PC-9 (cell line): ENCODE measurements at regions not wholly inside any gene's neighbourhood (a gene's known extent, or its start where the extent isn't known, plus 50 kb on each side); places are given as distances from the start of the nearest gene placed in this dataset.
"Not testable (repeated sequence)": the region's sequence is repeated elsewhere in the genome, so short reads cannot be mapped to it uniquely, and the experiment has no call there.

Experiments
- BruUV-seq: library from RNA; stranded (reverse); fragments of 400-500 nt; replicated peaks from 2 replicates; lab custom pipeline; 2021; lab: Mats Ljungman, UMichigan
- CTCF ChIA-PET: fragments of 300-600 bp; sonication (Branson Sonifier 250); formaldehyde crosslinking; loops from one replicate; lab custom pipeline; 2022; ENCODE audit warnings: antibody characterized with exemption; lab: Charles Lee
- POLR2A ChIA-PET: fragments of 300-600 bp; sonication (Branson Sonifier 250); formaldehyde crosslinking; loops from one replicate; lab custom pipeline; 2022; ENCODE audit warnings: antibody characterized with exemption; ENCODE audit not compliant: unreplicated experiment; lab: Charles Lee
- DNase-seq, 2 experiments: peaks; one replicate each; pipeline versions ENCODE4 v3.0.0 to v3.0.0-alpha.2; 2015 to 2022; ENCODE audit warnings: mixed read lengths in 1 of 2
- H2AFZ ChIP-seq: fragments of 200-600 bp; sonication (generic); 2 replicates; pipeline ENCODE4 v1.8.1; 2017; ENCODE audit warnings: antibody characterized with exemption
- H3F3A ChIP-seq: fragments of 200-600 bp; sonication (generic); 2 replicates; pipeline ENCODE4 v1.8.1; 2017; ENCODE audit warnings: antibody characterized with exemption, mild to moderate bottlenecking, low read depth; ENCODE audit not compliant: insufficient read depth
- H3K27ac ChIP-seq: fragments of 200-600 bp; sonication (generic); 2 replicates; pipeline ENCODE4 v1.6.1; 2016; ENCODE audit warnings: mixed run types
- H3K27me3 ChIP-seq: fragments of 200-600 bp; sonication (generic); 2 replicates; pipeline ENCODE4 v1.6.1; 2016; ENCODE audit warnings: low read depth, mixed run types; ENCODE audit not compliant: insufficient read depth
- H3K36me3 ChIP-seq: fragments of 200-600 bp; sonication (generic); 2 replicates; pipeline ENCODE4 v1.6.1; 2016; ENCODE audit warnings: low read depth, mixed run types
- H3K4me1 ChIP-seq: fragments of 200-600 bp; sonication (generic); replicated peaks from 2 replicates; pipeline ENCODE4 v1.6.1; 2016; ENCODE audit warnings: mixed run types; ENCODE audit not compliant: insufficient read depth
- H3K4me2 ChIP-seq: fragments of 200-600 bp; sonication (generic); 2 replicates; pipeline ENCODE4 v1.6.1; 2017; ENCODE audit warnings: mixed run types
- H3K4me3 ChIP-seq: fragments of 200-600 bp; sonication (generic); 2 replicates; pipeline ENCODE4 v1.6.1; 2016; ENCODE audit warnings: mixed run types
- H3K79me2 ChIP-seq: fragments of 200-600 bp; sonication (generic); 2 replicates; pipeline ENCODE4 v1.6.1; 2017; ENCODE audit warnings: low read depth, mixed run types
- H3K9me2 ChIP-seq: fragments of 200-600 bp; sonication (generic); 2 replicates; pipeline ENCODE4 v1.8.1; 2017; ENCODE audit warnings: mild to moderate bottlenecking; ENCODE audit not compliant: insufficient read depth
- H3K9me3 ChIP-seq: fragments of 200-600 bp; sonication (generic); 2 replicates; pipeline ENCODE4 v1.8.1; 2016; ENCODE audit warnings: low read depth; ENCODE audit not compliant: insufficient read depth
- H4K20me1 ChIP-seq: fragments of 200-600 bp; sonication (generic); 2 replicates; pipeline ENCODE4 v1.8.1; 2017; ENCODE audit not compliant: insufficient read depth
- EZH2 ChIP-seq: fragments of 200-600 bp; sonication (generic); IDR thresholded peaks from 2 replicates; pipeline ENCODE4 v1.8.0; 2017; ENCODE audit warnings: antibody characterized with exemption, low read depth
- intact Hi-C: fragments of 100-400 bp; cut with micrococcal nuclease; formaldehyde crosslinking; loops from one replicate; pipeline ENCODE4 v1.10.0; 2022; ENCODE audit not compliant: unreplicated experiment
- TF ChIP-seq, protein P1 (sequence below): fragments of 200-600 bp; sonication (generic); conservative IDR thresholded peaks from 2 replicates; pipeline ENCODE4 v1.6.1; 2017; ENCODE audit warnings: mixed run types, antibody characterized with exemption, mild to moderate bottlenecking, moderate library complexity

GRCh38 chr2:105669384-105669891 lies 75.3 kb upstream of the NCK2 start:
- no peaks in the 10 kb centered on the region for H3K9me2 ChIP-seq
- POLR2A ChIA-PET: no interaction called here
- H3K27ac ChIP-seq: no peak overlapping the region
- no peaks in the 10 kb centered on the region for H3K36me3 ChIP-seq
- 0 out of 2 replicates have a peak, but pooled peaks cover 8% of the 10 kb centered on the region for H3K9me3 ChIP-seq
- no peak overlapping the region for H3K4me2 ChIP-seq
- no peaks in the 10 kb centered on the region for H3K4me1 ChIP-seq
- no peak for DNase-seq
- peaks cover 51% of the 10 kb centered on the region for H3K27me3 ChIP-seq
- TF ChIP-seq, protein P1, sequence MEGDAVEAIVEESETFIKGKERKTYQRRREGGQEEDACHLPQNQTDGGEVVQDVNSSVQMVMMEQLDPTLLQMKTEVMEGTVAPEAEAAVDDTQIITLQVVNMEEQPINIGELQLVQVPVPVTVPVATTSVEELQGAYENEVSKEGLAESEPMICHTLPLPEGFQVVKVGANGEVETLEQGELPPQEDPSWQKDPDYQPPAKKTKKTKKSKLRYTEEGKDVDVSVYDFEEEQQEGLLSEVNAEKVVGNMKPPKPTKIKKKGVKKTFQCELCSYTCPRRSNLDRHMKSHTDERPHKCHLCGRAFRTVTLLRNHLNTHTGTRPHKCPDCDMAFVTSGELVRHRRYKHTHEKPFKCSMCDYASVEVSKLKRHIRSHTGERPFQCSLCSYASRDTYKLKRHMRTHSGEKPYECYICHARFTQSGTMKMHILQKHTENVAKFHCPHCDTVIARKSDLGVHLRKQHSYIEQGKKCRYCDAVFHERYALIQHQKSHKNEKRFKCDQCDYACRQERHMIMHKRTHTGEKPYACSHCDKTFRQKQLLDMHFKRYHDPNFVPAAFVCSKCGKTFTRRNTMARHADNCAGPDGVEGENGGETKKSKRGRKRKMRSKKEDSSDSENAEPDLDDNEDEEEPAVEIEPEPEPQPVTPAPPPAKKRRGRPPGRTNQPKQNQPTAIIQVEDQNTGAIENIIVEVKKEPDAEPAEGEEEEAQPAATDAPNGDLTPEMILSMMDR: no peak
- BruUV-seq: no TSS peak
- no peaks in the 10 kb centered on the region for H3K79me2 ChIP-seq
- intact Hi-C loops: no loop called here
- no peak overlapping the region for H3K4me3 ChIP-seq
- H4K20me1 ChIP-seq: no peaks in the 10 kb centered on the region
- CTCF ChIA-PET: no interaction called here
- no peaks in the 10 kb centered on the region for H3F3A ChIP-seq
- no peak overlapping the region for H2AFZ ChIP-seq

GRCh38 chr2:105665480-105665879 lies 79.2 kb upstream of the NCK2 start:
- no peaks in the 10 kb centered on the region; the same call in 1 of the 2 replicates for H3K9me2 ChIP-seq
- H3K27ac ChIP-seq: no peak overlapping the region
- H3K79me2 ChIP-seq: no peaks in the 10 kb centered on the region
- no peaks in the 10 kb centered on the region for H3F3A ChIP-seq
- no peaks in the 10 kb centered on the region for H3K36me3 ChIP-seq
- DNase-seq: no peak
- CTCF ChIA-PET: no interaction called here
- POLR2A ChIA-PET: no interaction called here
- no TSS peak for BruUV-seq
- H3K4me2 ChIP-seq: no peak overlapping the region
- H3K27me3 ChIP-seq: peaks cover 25% of the 10 kb centered on the region
- H3K4me3 ChIP-seq: no peak overlapping the region
- TF ChIP-seq, protein P1: no peak
- no peak for TF ChIP-seq EZH2
- intact Hi-C loops: no loop called here
- H3K4me1 ChIP-seq: no peaks in the 10 kb centered on the region
- no peak overlapping the region for H2AFZ ChIP-seq
- peaks cover 8% of the 10 kb centered on the region; the same call in 1 of the 2 replicates for H3K9me3 ChIP-seq
- no peaks in the 10 kb centered on the region for H4K20me1 ChIP-seq

DNA sequence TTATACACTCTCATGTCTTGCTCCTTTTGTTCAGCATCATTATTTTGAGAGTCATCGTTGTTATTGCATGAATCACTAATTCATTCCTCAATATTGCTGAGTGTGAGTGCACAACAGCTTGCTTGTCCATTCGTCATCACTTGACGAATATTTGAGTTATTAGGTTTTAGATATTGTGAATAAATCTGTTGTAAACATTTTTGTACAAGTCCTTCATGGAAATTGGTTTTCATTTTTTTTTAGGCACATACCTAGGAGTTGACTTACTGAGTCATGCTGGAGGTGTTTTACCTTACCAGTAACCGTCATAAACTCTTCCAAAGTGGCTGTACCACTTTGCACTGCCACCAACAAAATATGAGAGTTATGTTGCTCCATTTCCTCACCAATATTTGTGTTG lies 84.2 kb upstream of the NCK2 start:
- no peaks in the 10 kb centered on the region for H3K4me1 ChIP-seq
- no peak overlapping the region for H2AFZ ChIP-seq
- H3K9me3 ChIP-seq: peaks cover 7% of the 10 kb centered on the region; the same call in 1 of the 2 replicates
- peaks cover 7% of the 10 kb centered on the region; the same call in 1 of the 2 replicates for H3K27me3 ChIP-seq
- H3K4me2 ChIP-seq: no peak overlapping the region
- CTCF ChIA-PET: no interaction called here
- DNase-seq: peak in 1 of 2 experiments; percentile 64
- H3K36me3 ChIP-seq: no peaks in the 10 kb centered on the region
- intact Hi-C loops: no loop called here
- H3K4me3 ChIP-seq: no peak overlapping the region
- no peaks in the 10 kb centered on the region for H4K20me1 ChIP-seq
- POLR2A ChIA-PET: no interaction called here
- no TSS peak for BruUV-seq
- H3K9me2 ChIP-seq: no peaks in the 10 kb centered on the region; the same call in 1 of the 2 replicates
- no peaks in the 10 kb centered on the region for H3K79me2 ChIP-seq
- TF ChIP-seq EZH2: no peak
- TF ChIP-seq, protein P1: no peak
- no peaks in the 10 kb centered on the region for H3F3A ChIP-seq
- no peak overlapping the region for H3K27ac ChIP-seq

GRCh38 chr2:105655723-105656606 lies 88.7 kb upstream of the NCK2 start:
- H3K4me2 ChIP-seq, H3F3A ChIP-seq, H3K9me3 ChIP-seq, H3K79me2 ChIP-seq, H4K20me1 ChIP-seq, H3K4me1 ChIP-seq, H3K27ac ChIP-seq, POLR2A ChIA-PET, H3K4me3 ChIP-seq, CTCF ChIA-PET, BruUV-seq, H2AFZ ChIP-seq, DNase-seq, H3K9me2 ChIP-seq, H3K27me3 ChIP-seq, H3K36me3 ChIP-seq, intact Hi-C loops: not testable (repeated sequence)
